ENCODE measurements at regions not wholly inside any gene's neighbourhood (a gene's known extent, or its start where the extent isn't known, plus 50 kb on each side); places are given as distances from the start of the nearest gene placed in this dataset.
"Not testable (repeated sequence)": the region's sequence is repeated elsewhere in the genome, so short reads cannot be mapped to it uniquely, and the experiment has no call there.

- DNase-seq (ENCODE audit: low read depth): peak; percentile 55
Measured at GRCh38 chr10:61271127-61271780, 181.9 kb downstream of the TMEM26 start.

- no peak for DNase-seq (ENCODE audit: low read depth)
Measured at GRCh38 chr10:61263518-61263917, 189.7 kb downstream of the TMEM26 start.

GRCh38 chr10:61262486-61263261 is 190.5 kb downstream of the TMEM26 start:
- peak; percentile 4 for DNase-seq (ENCODE audit: low read depth)

GRCh38 chr10:61257956-61258496 is 195.2 kb downstream of the TMEM26 start:
- peak; percentile 10 for DNase-seq (ENCODE audit: low read depth)

GRCh38 chr10:61257136-61257535 is 196.0 kb downstream of the TMEM26 start:
- no peak for DNase-seq (ENCODE audit: low read depth)

GRCh38 chr10:61252326-61252725 is 200.9 kb downstream of the TMEM26 start:
- not testable (repeated sequence) for DNase-seq (ENCODE audit: low read depth)

GRCh38 chr10:61251089-61251488 is 202.1 kb downstream of the TMEM26 start:
- DNase-seq (ENCODE audit: low read depth): no peak

- DNase-seq (ENCODE audit: low read depth): no peak
Measured at GRCh38 chr10:61250131-61250530, 203.1 kb downstream of the TMEM26 start.

- DNase-seq (ENCODE audit: low read depth): no peak
Measured at GRCh38 chr10:61248013-61248412, 205.2 kb downstream of the TMEM26 start.

- no peak for DNase-seq (ENCODE audit: low read depth)
Measured at GRCh38 chr10:61244261-61244775, 208.9 kb downstream of the TMEM26 start.

- DNase-seq (ENCODE audit: low read depth): no peak
Measured at GRCh38 chr10:61232780-61233179, 220.4 kb downstream of the TMEM26 start.

- DNase-seq (ENCODE audit: low read depth): no peak
Measured at GRCh38 chr10:61225939-61226338, 227.2 kb downstream of the TMEM26 start.

GRCh38 chr10:61223576-61223975 is 229.6 kb downstream of the TMEM26 start:
- no peak for DNase-seq (ENCODE audit: low read depth)

- no peak for DNase-seq (ENCODE audit: low read depth)
Measured at GRCh38 chr10:61219696-61220095, 233.5 kb downstream of the TMEM26 start.

GRCh38 chr10:61217851-61218565 is 235.2 kb downstream of the TMEM26 start:
- DNase-seq (ENCODE audit: low read depth): no peak

GRCh38 chr10:61215246-61215645 is 237.9 kb downstream of the TMEM26 start:
- no peak for DNase-seq (ENCODE audit: low read depth)

GRCh38 chr10:61211468-61211867 is 241.7 kb downstream of the TMEM26 start:
- DNase-seq (ENCODE audit: low read depth): no peak

GRCh38 chr10:61197057-61197456 is 253.1 kb upstream of the RHOBTB1 start:
- DNase-seq (ENCODE audit: low read depth): no peak

GRCh38 chr10:61195211-61195610 is 251.2 kb upstream of the RHOBTB1 start:
- no peak for DNase-seq (ENCODE audit: low read depth)

GRCh38 chr10:61192589-61192988 is 248.6 kb upstream of the RHOBTB1 start:
- DNase-seq (ENCODE audit: low read depth): not testable (repeated sequence)

- no peak for DNase-seq (ENCODE audit: low read depth)
Measured at GRCh38 chr10:61192042-61192441, 248.1 kb upstream of the RHOBTB1 start.

GRCh38 chr10:61189912-61190311 is 245.9 kb upstream of the RHOBTB1 start:
- no peak for DNase-seq (ENCODE audit: low read depth)

All from ELR (cell line).